Astrocyte (in vitro differentiated cells and primary cell): ENCODE measurements at regions not wholly inside any gene's neighbourhood (a gene's known extent, or its start where the extent isn't known, plus 50 kb on each side); places are given as distances from the start of the nearest gene placed in this dataset.

Experiments
- CTCF ChIP-seq: IDR thresholded peaks from 2 replicates; pipeline ENCODE4 v1.5.1; 2011; ENCODE audit warnings: low read depth, mild to moderate bottlenecking, inconsistent platforms, low read length, moderate library complexity; ENCODE audit not compliant: insufficient read depth
- EZH2 ChIP-seq: IDR thresholded peaks from 2 replicates; pipeline ENCODE4 v1.6.1; 2012; ENCODE audit warnings: mild to moderate bottlenecking, low read length, inconsistent platforms; ENCODE audit not compliant: insufficient read depth

- TF ChIP-seq CTCF (no peak), EZH2 (no peak)
Observed at GRCh38 chr13:28590461-28590860, 68.5 kb upstream of the POMP start.
